SU-DHL-6 (cell line): ENCODE measurements at regions not wholly inside any gene's neighbourhood (a gene's known extent, or its start where the extent isn't known, plus 50 kb on each side); places are given as distances from the start of the nearest gene placed in this dataset.

Source experiments
- CTCF ChIP-seq: fragments of 200-600 bp; sonication (generic); IDR thresholded peaks from one replicate; pipeline ENCODE4 v1.5.1; 2017; ENCODE audit warnings: antibody characterized with exemption, mild to moderate bottlenecking, low read length, moderate library complexity; ENCODE audit not compliant: insufficient read depth, poor library complexity, severe bottlenecking
- EZH2phosphoT487 ChIP-seq: fragments of 200-600 bp; sonication (generic), shearing (Covaris generic); conservative IDR thresholded peaks from 2 replicates; pipeline ENCODE4 v1.6.1; 2018; ENCODE audit warnings: mild to moderate bottlenecking, antibody characterized with exemption, low read length, moderate library complexity, mixed read lengths

DNA sequence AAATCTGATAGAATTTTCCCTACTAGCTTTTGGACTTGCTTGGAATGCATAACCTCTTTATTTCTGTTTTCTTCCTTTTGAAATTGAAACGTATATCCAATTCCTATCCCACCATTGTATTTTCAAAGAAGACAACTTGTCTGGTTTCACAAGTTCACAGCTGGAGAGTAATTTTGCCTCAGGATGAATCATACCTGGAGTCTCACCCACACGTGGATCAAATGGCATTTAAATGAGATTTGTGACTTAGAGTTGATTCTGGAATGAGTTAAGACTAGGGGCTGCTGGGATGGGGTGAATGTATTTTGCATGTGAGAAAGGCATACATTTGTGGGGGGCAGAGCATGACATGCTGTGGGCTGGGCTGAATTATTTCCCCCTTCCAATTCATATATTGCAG, 516.5 kb upstream of the MGAT4C start:
- TF ChIP-seq CTCF = no peak
- TF ChIP-seq EZH2phosphoT487 = no peak
